SKM-1 (cell line): ENCODE measurements at regions not wholly inside any gene's neighbourhood (a gene's known extent, or its start where the extent isn't known, plus 50 kb on each side); places are given as distances from the start of the nearest gene placed in this dataset.
"Not testable (repeated sequence)": the region's sequence is repeated elsewhere in the genome, so short reads cannot be mapped to it uniquely, and the experiment has no call there.

ENCODE experiments used
- DNase-seq: peaks from one replicate; lab custom pipeline; 2025; ENCODE audit not compliant: unreplicated experiment; lab: John Stamatoyannopoulos, UW

DNA sequence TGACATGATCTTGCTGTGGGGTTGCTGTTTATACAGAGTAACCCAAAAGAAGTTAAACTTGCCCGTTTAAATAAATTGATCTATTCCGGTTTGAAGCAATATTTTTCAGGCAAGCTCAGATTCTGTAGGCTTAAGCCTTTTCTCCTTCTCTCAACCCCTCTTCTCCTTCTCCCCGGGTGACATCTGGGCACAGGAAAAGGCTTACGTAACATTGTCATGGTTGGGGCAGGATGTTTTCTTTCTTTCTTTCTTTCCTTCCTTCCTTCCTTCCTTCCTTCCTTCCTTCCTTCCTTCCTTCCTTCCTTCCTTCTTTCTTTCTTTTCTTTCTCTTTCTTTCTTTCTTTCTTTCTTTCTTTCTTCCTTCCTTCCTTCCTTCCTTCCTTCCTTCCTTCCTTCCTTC lies 315.5 kb upstream of the SPRED2 start:
- not testable (repeated sequence) for DNase-seq

DNA sequence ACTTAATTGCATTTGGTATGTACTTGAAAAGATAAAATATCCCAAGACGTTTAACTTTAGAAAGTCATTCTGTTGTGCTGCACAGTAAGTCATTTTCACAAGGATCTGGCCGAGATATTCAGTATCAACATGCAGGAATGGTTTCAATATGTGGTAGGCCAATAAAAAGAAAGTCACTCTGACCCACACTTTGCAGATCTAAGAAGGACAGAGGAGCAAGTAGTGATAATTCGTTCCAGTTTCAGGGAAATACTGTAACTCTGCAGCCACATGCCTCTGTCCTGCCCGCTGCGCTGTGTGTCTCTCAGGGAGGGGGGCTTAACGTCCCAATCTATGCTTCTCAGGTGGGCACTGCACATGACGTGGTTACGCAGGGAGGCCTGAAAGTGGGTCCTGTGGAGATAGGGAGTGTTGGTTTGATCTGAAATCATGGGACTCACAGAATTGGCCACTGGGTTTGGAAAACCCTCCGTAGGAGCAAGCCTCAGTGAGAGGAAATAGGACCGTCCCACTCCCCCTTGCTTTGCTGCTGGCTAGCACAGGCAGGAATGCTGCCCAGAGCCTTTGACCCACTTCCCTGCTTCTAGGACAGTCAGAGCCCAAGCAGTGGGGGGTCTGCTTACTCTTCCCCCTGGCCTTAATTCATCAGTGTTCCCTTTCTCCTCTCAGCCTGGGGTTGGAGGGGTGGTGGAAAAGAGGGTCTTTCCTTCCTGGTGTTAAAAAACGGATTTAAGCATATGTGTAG lies 314.7 kb upstream of the SPRED2 start:
- no peak for DNase-seq

DNA sequence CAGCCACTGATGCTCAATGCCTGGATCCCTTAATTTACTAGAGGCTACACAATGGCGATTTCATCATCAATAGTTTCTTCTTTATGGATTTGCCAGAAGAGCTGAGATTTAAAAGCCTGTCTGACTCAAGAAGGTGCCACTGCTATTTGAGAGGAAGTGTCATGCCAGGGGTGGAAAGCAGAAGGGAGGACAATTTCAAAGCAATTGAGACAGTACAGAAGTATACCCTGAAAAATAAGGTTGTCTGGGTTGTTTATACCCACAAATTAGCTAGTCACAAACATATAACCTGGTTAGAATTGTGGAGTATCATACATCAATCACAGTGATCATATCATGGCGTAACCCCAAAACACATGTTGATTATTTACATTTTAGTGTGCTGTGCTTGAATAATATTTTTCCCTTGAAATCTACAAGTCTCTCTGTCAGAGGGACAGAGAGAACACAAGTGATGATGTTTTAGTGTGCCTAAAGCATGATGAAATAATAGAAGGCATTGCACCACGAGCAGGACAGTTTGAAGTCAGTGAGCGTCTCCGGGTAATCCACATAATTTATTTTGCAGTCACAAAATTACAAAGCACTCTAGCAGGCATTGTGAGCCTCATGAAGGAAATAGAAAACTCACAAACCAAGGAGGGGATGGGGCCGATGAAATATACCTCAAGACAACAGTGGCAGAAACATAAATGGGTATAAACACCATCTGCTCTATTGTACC lies 312.2 kb upstream of the SPRED2 start:
- no peak for DNase-seq

DNA sequence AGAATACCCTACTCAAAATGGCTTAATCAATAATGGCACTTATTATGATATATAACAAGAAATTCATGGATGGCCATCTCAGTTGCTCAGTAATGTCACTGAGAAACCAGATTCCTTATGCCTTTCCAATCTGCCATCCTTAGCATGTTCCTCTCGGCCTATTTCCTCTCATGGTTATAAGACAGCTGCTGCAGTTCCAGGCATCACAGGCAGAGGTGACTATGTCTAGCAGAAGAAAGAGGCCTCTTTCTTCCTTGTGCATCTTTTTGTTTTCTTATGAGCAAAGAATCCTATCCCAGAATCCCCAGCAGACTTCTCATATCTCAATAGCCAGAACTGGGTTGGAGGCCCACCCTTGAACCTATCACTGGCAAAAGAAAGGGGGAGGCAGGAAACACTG lies 310.6 kb upstream of the SPRED2 start:
- DNase-seq: no peak

DNA sequence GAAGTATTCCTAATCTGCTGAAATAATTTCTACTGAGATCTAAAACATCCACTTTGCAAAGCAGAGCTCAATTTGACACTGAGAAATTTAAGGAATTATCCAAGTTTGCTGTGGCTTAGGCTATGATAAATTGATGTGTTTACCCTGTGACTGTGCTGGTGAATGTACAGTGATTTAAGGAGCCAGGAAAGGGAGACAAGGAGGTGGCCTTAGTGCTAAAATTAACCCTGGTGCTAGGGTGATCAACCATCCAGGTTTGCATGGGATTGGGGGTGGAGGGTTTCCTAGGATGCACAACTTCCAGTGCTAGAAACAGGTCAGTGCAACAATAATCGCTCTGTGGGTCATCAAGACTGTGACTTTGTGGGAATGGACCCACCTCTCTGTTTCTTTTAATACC lies 307.5 kb upstream of the SPRED2 start:
- DNase-seq: no peak

DNA sequence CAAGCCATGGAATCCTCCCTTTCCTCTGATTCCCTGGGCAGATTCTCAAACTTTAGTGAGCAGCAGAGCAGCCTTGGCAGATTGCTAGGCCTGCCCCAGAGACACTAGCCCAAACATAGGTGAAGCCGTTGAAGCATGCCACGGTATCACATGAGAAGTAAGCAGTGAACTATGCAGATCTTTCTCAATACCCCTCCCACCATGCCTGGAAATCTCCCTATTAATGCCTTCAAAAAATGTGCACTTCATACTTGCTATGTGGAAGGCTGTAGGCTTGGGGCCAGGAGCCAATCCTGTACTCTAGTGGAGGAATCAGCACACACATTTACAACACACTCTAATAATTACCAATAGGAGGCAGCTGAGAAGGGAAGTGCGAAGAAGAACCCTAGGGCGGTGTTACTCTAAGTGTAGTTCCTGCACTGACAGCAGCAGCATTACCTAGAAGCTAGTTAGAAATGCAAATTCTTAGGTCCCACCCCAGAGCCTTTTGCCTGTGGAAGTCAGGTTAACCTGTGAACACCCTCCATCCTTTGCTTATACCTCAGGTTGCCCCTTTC lies 305.1 kb upstream of the SPRED2 start:
- no peak for DNase-seq

DNA sequence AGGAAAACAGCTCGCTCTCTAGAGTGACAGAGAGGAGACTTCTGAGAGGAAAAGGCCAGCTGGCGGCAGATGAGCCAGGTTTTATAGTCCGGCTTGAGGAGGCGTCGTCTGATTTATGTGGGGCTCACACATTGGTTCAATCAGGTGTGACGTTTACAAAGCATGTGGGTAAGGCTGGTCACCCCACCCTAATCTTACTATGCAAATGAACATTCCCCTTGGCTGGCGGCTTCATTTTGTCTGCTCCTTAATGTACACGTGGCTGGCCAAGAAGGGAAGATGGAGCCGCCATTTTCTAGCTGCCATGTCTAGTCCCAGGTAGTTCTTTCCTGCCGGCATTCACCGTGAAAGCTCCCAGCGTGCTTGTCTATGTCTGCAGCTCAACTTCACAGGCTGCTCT lies 299.1 kb upstream of the SPRED2 start:
- no peak for DNase-seq

DNA sequence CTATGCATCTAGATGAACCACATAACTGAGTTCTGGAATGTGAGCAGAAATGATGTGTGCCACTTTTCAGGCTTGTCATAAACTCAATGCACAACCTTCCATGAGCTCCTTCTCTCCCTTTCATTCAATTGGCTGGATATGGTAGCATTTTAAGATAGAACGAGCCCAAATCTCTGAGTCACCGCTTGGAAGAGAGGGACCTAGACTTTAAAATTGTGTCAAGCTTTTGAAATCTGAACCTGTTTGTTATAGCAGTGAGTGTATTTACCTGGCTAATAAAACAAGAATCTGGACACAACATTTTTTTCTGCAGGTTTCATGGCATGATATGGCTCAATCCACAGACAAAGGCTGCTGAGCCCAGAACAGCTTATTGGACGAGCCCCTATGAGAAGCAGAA lies 297.8 kb upstream of the SPRED2 start:
- DNase-seq: no peak

DNA sequence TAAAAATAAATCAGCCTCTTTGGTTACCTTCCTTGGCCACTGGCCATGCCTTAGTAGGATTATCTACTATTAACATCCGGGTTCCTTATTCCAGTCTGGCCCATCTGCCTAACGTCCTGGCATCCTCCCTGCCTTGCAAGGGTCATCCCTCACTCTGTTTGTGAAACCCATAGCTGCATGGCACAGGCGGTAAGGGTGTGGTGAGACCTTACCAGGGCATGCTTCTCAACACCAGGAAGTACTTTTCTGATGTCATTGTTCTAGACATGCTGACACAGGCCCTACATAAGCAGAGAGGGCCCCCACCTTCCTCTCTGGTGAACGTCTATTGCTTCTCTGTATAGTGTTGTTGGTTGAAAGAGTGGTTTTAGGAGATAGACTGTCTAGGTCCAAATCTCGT lies 296.8 kb upstream of the SPRED2 start:
- no peak for DNase-seq

DNA sequence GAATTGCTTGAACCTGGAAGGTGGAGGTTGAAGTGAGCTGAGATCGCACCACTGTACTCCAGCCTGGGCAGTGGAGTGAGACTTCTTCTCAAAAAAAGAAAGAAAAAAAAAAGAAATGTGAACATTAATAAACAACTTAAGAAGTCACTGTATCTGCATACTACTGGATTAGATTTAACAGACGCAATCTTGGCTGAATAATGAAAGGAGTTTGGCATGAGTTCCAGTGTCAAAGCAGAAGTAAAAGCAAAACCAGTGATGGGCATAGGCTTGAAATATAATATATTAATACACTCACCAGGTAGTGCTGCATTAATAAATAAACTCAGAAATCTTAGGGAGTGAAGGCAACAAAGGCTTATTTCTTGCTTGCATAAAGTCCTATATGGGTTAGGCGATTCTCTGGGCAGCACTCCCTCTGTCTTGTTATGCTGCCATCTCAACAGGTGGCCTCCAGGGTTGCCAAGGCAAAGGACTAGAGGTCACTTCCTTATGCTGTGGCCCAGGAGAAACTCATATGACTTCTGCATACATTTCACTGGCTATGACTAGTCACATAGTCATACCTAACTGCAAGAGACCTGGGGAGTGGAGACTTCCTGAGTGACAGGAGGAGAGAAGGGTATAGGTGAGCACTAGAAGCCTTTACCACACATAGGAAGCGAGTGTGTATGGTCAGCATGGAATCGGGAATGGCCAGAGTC lies 296.2 kb upstream of the SPRED2 start:
- DNase-seq: no peak

DNA sequence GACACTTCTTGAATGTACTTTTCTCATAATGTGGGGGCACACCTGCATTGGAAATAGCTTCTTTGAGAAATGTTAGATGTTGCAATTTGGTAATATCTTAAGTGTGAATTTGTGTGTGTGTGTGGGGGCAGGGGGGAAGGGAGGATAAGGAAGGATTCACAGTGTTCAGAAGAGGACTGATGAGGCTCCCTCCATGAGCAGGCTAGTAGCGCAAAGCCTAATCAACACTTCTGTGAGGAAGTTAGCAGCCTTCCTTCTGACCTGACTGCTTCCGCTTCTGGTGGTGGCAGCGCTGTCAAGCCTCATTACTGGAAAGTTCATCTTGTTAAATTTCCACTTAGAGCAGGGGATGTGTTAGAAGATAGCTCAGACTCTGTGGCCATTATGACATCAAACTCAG lies 295.4 kb upstream of the SPRED2 start:
- DNase-seq: no peak

DNA sequence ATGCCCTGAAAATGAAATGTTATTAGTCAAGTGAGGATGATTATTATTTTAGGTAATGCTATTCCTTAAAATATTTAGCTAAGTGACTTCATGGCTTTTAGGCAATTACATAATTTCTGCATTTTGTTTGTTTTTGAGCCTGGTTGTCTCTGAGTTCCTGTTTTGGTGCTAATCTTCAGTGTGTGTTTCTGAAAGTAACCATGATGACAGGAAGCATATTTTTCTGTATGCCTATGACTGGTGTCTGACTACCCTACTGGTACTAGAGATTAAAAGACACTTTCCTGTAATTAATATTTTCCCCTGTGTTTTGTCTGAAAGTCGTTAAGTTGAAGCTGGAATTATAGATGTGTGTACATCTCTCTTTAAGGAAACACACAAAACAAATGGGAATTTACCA lies 295.0 kb upstream of the SPRED2 start:
- DNase-seq: no peak

DNA sequence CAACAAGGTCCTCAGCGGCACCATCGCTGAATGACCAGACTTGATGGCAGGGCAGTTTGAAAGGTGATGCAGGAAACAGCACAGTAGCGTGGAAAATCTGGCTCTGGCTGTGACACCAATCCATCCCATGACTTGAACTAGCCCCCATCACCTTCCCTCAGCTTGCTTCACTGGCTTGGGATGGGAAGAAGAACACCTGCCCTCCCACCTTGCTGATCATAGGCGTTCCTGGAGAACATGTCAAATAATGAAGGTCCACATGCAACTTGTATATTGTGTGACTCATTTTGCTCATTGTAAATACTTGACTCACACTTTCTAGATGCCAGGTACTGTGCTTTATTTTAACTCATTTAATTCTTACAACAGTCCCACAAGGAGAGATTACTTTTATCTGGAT lies 292.4 kb upstream of the SPRED2 start:
- DNase-seq: no peak

DNA sequence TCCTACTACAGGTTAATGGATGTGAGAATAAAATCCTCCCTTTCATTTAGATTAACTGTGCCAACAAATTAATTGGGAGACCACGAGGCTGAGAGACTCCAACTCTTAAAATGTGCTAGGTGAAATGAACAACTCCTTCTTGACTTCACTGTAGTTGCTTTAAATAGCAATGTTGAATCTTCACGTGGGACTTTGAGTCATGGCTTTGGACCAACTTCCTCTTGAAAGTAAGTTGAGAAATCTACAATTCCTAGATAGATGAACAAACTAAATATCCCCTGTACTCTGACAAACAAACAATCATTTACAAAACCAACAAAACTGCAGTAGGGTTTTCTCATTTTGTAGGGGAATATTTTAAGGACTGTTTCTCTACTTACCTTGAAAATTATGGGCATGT lies 291.9 kb upstream of the SPRED2 start:
- no peak for DNase-seq

DNA sequence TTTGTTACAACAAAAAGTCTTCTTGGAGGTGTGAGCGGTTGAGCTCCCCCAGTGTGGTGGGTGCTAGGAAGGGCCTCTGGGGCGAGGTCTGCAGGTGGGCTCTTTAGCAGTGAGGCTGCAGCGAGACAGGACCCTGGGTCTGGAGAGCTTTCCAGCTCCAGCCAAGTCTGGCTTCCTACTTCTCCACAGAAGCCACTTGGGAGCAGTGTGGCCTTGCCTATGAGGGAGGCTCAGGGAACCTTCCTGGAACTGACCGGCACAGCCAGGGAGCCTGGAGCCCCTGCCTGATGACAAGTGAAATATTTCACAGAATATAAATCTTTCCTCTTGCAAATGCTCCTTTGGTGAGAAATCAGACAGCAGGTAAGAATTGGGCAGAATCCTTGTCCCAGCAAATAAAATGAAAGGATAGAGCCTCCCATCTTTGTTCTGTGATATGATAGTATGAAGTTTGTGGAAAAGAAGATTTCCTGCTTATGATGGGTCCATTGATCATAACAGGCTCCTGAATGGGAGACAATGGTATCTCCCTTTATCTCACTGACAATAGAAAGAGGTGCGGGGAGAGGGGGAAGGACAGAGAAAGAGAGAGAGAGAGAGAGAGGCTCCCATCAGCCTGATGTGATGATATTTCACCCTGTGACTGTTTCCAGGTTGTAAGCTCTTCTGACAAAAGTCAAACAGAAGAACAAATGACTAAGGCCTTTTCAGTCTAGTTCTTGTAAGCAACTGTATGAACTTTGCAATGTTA lies 289.8 kb upstream of the SPRED2 start:
- DNase-seq: no peak

DNA sequence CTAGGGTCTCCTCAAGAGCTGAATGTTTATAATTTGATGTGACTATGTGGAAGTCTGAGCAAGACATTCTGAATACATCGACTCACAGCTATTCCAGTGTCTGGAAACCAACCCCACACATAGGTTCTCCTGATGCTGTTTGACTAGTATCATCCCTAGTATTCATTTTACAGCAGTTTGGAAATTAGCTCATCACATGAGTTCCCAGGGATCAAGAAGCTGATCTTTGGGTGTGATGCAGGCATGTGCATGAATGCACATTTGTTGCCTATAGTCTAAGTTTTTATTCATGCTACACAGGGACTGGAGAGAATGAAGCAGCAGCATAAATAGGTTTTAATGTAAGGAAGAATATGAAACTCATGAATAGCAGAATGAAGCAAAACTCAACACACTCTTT lies 284.3 kb upstream of the SPRED2 start:
- no peak for DNase-seq

DNA sequence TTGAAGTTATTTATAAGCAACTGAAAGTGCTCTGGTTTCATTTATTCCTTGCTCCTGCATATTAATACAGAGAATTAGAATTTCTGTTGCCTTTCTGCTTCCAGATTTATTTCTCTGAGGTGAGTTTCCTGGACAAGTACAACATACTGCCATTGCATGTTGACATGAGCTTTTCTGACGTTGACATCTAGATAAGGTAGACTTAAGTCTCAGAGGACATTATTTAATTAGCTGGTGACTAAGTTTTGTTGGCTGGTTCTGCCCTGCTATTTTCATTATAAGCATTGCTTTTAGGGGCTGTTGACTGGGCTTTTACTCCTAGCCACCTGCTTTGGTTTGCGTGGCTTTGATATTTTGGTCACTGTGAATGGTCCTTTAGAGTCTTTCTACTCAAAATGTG lies 282.9 kb upstream of the SPRED2 start:
- DNase-seq: no peak

DNA sequence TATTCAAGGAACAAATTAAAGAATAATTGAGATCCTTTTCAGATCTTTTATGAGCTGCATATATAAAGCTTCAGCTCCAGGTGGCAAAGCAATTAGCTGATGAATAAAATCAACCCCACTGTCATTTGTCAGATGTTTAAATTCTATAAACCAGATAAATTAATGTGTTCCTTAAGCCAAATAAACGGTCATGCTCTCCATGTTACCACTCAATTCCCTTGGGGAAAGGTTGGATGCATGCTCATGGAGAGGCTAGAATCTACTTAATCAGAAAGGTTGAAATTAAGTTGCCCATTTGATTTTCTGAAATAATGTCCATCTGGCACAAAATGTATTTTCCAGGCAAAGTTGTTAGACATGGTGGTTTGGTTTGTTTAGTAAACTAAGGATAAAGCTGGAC lies 282.5 kb upstream of the SPRED2 start:
- no peak for DNase-seq

DNA sequence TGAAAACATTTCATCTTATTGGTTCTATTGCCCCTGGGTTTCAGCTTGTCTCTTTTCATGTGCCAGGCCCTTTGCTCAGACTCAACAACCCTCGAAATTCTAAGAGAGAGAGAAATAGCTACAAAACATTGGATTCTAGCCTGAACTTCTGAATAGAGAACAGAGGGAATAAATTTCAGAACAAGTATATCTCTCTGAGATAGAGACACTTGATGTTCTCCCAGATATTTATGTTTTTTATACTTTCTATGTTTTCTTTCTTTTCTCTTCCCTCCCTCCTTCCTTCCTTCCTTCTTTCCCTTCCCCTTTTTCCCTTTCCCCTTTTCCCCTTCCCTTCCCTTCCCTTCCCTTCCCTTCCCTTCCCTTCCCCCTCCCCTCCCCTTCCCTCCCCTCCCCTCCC lies 279.5 kb upstream of the SPRED2 start:
- DNase-seq: no peak

DNA sequence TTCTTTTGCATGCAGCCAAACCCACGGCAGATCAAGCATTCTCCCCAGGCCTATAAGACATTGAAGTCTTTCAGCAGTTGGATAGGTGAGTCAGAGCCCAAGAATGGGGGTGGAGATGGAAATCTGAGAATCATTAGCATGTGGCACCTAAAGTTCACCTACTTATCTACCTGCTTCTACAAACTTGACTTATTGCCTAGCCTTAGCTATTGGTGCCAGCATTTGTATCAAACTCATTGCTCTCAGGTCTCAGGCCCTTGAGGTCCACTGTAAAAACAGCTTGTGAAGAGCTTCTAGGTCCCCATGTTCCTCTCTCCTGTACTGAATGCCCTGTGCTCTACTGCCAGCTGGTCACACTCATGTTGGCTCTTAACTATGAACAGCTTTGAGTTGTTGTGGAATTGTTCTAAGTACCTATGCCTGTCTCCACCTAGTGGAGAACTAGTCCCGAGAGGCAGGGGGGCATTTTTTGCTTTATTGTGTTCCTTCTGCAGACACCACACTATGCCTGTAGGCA lies 278.4 kb upstream of the SPRED2 start:
- DNase-seq: no peak

DNA sequence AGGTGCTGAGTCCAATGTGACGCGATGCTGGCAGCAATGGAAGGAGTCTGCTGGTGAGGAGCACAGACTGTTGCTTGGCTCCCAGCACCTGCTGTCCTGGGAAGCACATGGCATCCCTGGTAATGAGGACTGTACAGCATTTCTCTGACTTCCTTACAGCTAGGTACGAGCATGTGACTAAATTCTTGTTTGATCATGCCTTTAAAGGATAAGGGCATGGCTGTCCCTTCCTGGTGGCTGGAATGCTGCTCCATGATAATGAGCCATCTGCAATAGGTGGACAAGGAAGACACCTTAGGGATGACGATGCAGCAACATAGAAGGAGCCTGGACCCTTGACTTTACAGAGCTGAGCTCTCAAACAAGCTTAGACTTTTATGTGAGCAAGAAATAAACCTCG lies 278.0 kb upstream of the SPRED2 start:
- no peak for DNase-seq
